ENCODE measurements at regions not wholly inside any gene's neighbourhood (a gene's known extent, or its start where the extent isn't known, plus 50 kb on each side); places are given as distances from the start of the nearest gene placed in this dataset.

- H2AFZ ChIP-seq (ENCODE audit: low read depth, low read length): no peak overlapping the region
These were observed 121.3 kb upstream of the GADD45A start for GRCh38 chr1:67563684-67564083.

GRCh38 chr1:67564193-67564592, 120.8 kb upstream of the GADD45A start:
- H3K9me2 ChIP-seq (ENCODE audit: insufficient read depth, low read length): no peaks in the 10 kb centered on the region
- H3K4me3 ChIP-seq (ENCODE audit: low read length): no peak overlapping the region
- no peak overlapping the region for H3K9ac ChIP-seq (ENCODE audit: low read length)
- no peaks in the 10 kb centered on the region for H4K20me1 ChIP-seq (ENCODE audit: insufficient read depth)
- H3K27me3 ChIP-seq (ENCODE audit: insufficient read depth, low read depth, low read length): no peaks in the 10 kb centered on the region
- no peak for TF ChIP-seq REST (IDR thresholded peaks at IDR 0.05; ENCODE audit: borderline replicate concordance)
- TF ChIP-seq RAD21 (conservative IDR thresholded peaks at IDR 0.05): no peak
- no peak overlapping the region for H3K4me2 ChIP-seq (ENCODE audit: low read length)
- H3K36me3 ChIP-seq (ENCODE audit: insufficient read depth, low read length): no peaks in the 10 kb centered on the region
- no peaks in the 10 kb centered on the region for H3K79me2 ChIP-seq (replicated peaks; ENCODE audit: insufficient read depth, low read length)
- no peak overlapping the region for H3K27ac ChIP-seq (ENCODE audit: low read length)
- H3K9me3 ChIP-seq (ENCODE audit: low read length): no peaks in the 10 kb centered on the region
- no peak overlapping the region for H2AFZ ChIP-seq (ENCODE audit: low read depth, low read length)
- no peaks in the 10 kb centered on the region for H3F3A ChIP-seq (ENCODE audit: insufficient read depth, low read length, poor library complexity, severe bottlenecking)

More at GRCh38 chr1:67563684-67564083, 121.3 kb upstream of the GADD45A start:
- H3F3A ChIP-seq (ENCODE audit: insufficient read depth, low read length, poor library complexity, severe bottlenecking): no peaks in the 10 kb centered on the region
- H3K27me3 ChIP-seq (ENCODE audit: insufficient read depth, low read depth, low read length): no peaks in the 10 kb centered on the region
- H3K4me3 ChIP-seq (ENCODE audit: low read length): no peak overlapping the region
- no peaks in the 10 kb centered on the region for H4K20me1 ChIP-seq (ENCODE audit: insufficient read depth)
- TF ChIP-seq EZH2 (IDR thresholded peaks at IDR 0.05; ENCODE audit: borderline replicate concordance, insufficient read depth, low read length, poor library complexity, severe bottlenecking) (no peak), EP300 (conservative IDR thresholded peaks at IDR 0.05; ENCODE audit: poor library complexity, severe bottlenecking) (no peak), RAD21 (conservative IDR thresholded peaks at IDR 0.05) (no peak), CTCF (IDR thresholded peaks at IDR 0.05; ENCODE audit: poor library complexity, severe bottlenecking) (no peak), MXI1 (conservative IDR thresholded peaks at IDR 0.05; ENCODE audit: poor library complexity, severe bottlenecking) (no peak)
- no peak overlapping the region for H3K27ac ChIP-seq (ENCODE audit: low read length)
- no peaks in the 10 kb centered on the region for H3K9me3 ChIP-seq (ENCODE audit: low read length)
- H3K4me2 ChIP-seq (ENCODE audit: low read length): no peak overlapping the region
- no peak overlapping the region for H3K9ac ChIP-seq (ENCODE audit: low read length)
- no peaks in the 10 kb centered on the region for H3K9me2 ChIP-seq (ENCODE audit: insufficient read depth, low read length)
- H3K36me3 ChIP-seq (ENCODE audit: insufficient read depth, low read length): no peaks in the 10 kb centered on the region
- H3K79me2 ChIP-seq (replicated peaks; ENCODE audit: insufficient read depth, low read length): no peaks in the 10 kb centered on the region

- H3K9ac ChIP-seq (ENCODE audit: low read length): no peak overlapping the region
- H3K9me3 ChIP-seq (ENCODE audit: low read length): no peaks in the 10 kb centered on the region
- H3K27me3 ChIP-seq (ENCODE audit: insufficient read depth, low read depth, low read length): no peaks in the 10 kb centered on the region
- TF ChIP-seq TAF1 (IDR thresholded peaks at IDR 0.05; ENCODE audit: low read depth) (no peak), MXI1 (conservative IDR thresholded peaks at IDR 0.05; ENCODE audit: poor library complexity, severe bottlenecking) (no peak), POLR2AphosphoS5 (IDR thresholded peaks at IDR 0.05) (no peak), EP300 (conservative IDR thresholded peaks at IDR 0.05; ENCODE audit: poor library complexity, severe bottlenecking) (no peak), RAD21 (conservative IDR thresholded peaks at IDR 0.05) (no peak), CTCF (IDR thresholded peaks at IDR 0.05; ENCODE audit: poor library complexity, severe bottlenecking) (no peak), SMC3 (conservative IDR thresholded peaks at IDR 0.05; ENCODE audit: poor library complexity) (no peak), EZH2 (IDR thresholded peaks at IDR 0.05; ENCODE audit: borderline replicate concordance, insufficient read depth, low read length, poor library complexity, severe bottlenecking) (no peak), REST (IDR thresholded peaks at IDR 0.05; ENCODE audit: borderline replicate concordance) (no peak)
- H3F3A ChIP-seq (ENCODE audit: insufficient read depth, low read length, poor library complexity, severe bottlenecking): no peaks in the 10 kb centered on the region
- H3K27ac ChIP-seq (ENCODE audit: low read length): no peak overlapping the region
- H4K20me1 ChIP-seq (ENCODE audit: insufficient read depth): no peaks in the 10 kb centered on the region
- no peaks in the 10 kb centered on the region for H3K79me2 ChIP-seq (replicated peaks; ENCODE audit: insufficient read depth, low read length)
- H3K4me2 ChIP-seq (ENCODE audit: low read length): no peak overlapping the region
- H2AFZ ChIP-seq (ENCODE audit: low read depth, low read length): no peak overlapping the region
- H3K36me3 ChIP-seq (ENCODE audit: insufficient read depth, low read length): no peaks in the 10 kb centered on the region
- H3K9me2 ChIP-seq (ENCODE audit: insufficient read depth, low read length): no peaks in the 10 kb centered on the region
- no peak overlapping the region for H3K4me3 ChIP-seq (ENCODE audit: low read length)
These were observed 118.1 kb upstream of the GADD45A start for GRCh38 chr1:67566803-67567377.

Data from neural cell (in vitro differentiated cells).